ENCODE measurements at regions not wholly inside any gene's neighbourhood (a gene's known extent, or its start where the extent isn't known, plus 50 kb on each side); places are given as distances from the start of the nearest gene placed in this dataset.

DNA sequence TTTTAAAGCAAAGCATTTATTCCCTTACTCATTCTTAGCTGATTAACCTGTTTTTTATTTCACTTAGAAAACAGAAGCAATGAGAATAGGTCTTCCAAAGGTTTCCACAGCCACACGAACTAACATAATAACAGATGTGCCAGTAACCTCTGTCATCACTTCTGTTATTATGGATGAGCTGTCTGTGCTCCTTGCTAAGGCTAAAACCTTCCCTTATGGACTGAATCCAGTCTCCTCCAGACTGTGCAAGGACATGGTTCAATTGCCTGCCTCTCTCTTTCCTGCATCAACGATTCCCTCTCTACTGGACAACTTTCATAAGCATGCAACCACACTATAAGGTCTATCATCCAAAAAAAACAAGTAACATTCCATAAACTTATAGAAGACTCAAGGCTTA is 1446.2 kb downstream of the MAT2B start:
- no peak for DNase-seq

DNA sequence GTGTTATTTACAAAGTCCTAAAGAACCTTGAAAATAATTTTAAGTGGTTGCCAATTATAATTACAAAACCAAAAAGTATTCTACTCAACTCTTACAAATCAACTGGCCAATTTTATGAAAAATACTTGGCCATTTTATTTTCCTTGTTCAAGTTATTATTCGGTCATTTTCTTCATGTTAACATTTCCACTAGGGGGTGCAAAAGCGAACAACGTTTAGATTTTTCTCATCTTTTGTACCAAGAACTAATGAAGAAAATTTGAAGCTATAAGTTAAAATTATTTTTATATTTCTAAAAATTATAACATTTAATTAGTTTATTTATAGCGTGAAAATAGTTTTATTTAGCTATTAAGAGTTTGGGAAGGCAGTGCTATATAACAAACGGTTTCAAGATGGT is 1453.3 kb downstream of the MAT2B start:
- DNase-seq, result no peak

DNA sequence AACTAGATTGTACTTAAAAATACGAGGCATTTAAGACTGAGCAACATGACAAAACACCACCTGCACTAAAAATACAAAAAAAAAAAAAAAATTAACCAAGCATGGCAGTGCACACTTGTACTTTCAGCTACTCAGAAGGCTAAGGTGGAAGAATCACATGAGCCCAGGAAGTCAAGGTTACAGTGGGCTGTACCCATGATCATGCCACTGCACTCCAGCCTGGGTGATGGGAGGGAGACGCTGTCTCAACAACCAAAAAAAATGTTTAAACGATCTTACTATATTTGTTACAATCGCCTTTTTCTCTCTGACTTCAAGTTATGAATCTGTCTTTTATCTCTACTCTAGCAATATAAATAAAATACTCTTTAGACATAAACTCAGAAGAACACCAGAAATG is 1454.3 kb downstream of the MAT2B start:
- DNase-seq, result no peak

DNA sequence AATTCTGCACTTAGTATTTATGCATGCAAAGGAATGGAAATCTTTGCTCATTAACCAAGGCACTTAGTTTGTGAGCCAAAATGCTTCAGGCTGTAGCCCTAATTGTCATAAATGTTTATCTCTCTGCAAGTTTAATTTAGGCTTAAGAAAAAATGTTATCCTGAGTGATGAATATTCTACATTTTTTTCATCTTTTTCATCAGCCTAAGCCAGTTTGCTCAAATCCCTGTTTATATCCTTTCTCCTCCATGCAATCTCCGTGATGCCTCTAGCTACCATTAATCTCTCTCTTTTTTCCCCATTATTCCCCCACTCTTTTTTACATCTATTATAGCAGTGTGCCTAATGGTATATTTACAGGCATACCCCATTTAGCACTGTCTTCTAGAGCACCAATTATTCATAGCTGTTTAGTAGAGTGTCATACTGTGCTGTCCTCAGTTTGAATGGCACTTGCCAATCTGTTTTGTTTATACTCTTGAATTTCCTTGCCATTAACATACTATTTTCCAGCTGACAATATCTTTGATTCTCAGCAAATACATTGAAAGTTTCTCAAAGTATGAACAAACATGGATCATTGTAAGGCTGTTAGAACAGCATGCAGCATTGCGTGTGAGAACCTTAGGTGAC is 1457.0 kb downstream of the MAT2B start:
- no peak for DNase-seq

DNA sequence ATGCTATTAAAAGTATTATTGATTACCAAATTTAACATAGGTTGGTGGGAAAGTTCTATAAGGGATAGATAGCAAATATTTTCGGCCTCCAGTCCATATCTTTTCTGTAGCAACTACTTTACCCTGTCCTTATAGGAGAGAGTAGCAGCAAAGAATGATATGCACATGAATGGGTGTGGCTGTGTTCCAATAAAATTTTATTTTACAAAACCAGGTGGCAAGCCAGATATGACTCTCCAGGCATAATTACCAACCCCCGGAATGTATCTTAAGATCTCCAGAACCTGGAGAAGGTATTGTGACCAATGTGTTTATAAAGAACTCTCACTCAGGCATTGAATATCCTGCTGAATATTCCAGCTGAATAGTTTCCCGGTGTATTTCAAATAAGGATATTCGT is 1461.2 kb downstream of the MAT2B start:
- no peak for DNase-seq

DNA sequence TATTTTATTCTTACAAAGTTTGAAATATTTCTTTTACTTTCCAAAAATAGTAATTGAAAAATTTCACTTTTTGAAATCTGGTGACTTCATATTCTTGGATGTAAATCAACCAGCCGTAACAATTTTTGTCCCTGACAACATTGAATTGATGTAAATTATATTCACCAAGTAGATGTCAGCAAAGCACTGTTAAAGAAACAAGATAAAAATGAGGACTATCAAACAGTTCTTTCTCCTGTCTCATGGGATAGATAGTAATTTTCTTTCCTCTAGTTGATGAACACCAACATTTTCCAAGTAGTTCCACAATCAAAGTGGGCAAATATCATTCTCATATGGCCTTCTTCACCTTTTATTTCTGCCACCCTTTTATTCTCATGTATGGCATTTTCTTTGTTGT is 1461.9 kb downstream of the MAT2B start:
- DNase-seq, result no peak

DNA sequence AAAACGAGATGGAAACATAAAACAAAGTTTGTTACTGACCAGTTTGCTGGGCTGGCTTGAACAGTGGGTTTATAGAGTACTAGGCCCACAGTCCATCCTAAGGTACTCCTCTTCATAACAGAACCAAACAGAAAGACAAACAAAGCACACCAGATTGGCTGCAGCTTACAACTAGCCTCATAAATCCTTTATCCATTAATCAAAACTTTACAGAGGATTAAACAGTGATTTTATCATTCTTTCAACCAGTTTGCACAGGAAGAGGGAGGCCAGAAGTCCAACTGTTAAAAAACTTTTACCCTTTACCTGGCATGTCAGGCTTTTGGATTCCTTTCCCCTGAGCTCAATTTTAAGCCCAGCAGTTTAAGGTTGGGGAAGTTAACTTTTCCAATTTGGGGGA is 1467.6 kb downstream of the MAT2B start:
- no peak for DNase-seq

DNA sequence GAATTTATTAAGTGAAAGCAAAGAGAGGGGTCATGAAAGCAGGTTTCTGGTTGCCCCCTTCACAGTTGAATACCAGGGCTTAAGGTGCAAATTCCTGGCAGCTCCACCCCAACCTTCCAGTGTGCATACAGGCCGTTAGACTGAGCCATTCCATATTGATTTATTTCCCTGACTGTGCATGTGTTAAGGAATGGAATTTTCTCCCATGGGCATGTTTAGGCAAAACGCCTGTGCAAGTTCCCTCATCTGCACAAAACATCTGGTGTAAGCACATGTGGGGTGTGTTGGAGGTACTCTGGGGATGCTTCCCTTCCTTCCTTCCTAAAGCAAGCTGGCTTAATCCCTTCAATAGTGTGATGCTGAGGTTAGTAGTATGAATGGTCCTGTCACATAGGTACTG is 1470.6 kb downstream of the MAT2B start:
- DNase-seq, result no peak

DNA sequence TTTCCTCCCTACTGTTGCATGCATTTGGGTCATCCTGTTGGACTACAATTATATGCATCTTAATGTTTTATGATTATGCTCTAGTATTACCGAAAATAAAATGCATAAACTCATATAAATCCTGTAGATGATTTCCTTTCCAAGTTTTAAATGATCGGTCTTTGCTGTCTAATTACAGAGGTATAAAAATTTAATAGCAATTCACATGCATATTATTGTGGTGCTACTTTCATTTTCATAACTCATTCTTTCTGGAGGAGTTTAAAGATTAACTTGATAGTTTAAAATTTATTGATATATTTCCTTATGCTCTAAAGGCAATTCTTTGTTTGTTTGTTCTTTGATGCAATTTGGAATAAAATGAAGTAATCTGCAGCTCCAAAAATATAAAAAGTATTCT is 1475.1 kb downstream of the MAT2B start:
- DNase-seq, result no peak

DNA sequence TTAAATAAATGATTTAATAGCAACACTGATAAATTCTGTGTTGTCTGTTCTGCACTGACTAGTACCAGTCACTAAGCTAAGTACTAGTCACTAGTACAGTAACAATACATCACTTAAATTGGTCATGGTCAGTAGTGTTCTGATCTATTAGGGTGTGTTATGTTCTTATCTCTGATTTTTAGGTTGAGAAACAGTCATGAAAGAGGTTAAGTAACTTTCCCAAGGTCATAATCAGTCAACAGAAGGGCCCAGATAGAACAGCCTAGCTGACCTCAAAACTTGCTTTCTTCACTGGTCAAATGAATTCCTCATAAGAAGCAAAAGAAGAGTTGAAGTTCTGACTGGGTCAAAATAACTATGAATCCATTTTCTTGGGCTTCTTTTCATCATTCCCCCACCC is 1492.7 kb downstream of the MAT2B start:
- DNase-seq, result no peak

DNA sequence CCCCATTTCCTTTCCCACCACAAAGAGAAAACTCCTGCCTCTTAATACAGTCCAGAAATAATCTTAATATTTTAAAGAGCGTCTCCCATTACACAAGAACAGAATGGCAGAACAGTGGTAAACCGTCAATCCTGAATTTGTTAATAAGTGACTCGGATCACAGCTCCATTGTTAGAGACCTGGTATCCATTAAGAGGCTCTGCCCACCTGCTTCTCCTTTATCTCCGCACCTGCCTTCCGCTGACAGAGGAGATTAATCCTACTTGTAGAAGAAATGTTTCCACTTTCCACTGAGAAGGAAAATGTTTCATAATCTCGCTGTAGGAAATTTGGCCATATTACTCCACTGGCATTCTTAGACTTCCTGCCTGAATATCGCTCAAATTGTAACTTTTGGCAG is 1493.2 kb downstream of the MAT2B start:
- no peak for DNase-seq

DNA sequence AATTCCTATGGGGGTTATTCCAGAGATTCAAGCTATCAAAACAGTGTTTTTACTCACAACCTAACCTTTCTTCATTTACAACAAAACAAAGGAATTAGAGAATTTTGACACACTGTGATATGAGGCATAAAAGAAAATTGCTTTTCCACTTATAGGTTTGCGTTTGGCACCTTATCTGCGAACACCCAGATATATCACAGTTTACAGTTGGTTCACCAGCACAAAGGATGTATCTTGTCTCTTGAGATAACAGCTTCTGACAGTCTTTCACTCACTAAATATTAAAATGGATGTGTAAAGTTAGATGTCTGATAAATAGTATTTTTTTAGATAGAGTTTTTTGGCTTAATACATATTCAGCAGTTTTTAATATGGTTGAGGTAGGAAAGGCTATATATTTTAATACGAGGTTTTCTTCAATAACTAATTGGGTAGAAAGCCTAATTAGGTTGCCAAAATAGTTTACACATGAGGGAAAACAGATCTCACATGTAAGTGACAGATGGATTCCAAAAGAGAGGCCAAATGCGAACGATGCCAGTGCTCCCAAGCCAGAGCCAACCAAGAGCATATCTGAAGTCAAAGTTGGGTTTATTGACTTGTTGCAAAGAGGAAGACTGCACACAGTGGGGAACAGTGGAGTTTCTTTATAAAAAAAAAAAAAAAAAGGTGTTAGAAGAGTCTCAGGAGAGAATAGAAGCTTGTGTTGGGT is 1495.2 kb downstream of the MAT2B start:
- DNase-seq, result no peak

DNA sequence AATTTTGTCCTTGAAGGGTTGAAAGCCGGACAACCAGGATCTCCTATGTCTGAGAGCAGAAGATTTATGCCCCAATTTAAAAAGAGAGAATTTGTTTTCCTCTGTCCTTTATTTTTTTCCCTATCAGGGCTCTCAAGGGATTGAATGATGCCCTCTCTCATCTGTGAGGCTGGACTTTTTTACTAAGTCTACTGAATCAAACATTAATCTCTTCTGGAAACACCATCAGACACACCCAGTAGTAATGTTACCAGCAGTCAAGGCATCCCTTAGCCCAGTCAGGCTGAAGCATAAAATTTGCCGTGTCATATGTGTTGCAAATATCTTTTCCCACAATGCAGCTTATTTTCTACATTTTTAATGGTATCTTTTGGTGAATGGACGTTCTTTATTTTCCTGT is 1497.9 kb downstream of the MAT2B start:
- no peak for DNase-seq

DNA sequence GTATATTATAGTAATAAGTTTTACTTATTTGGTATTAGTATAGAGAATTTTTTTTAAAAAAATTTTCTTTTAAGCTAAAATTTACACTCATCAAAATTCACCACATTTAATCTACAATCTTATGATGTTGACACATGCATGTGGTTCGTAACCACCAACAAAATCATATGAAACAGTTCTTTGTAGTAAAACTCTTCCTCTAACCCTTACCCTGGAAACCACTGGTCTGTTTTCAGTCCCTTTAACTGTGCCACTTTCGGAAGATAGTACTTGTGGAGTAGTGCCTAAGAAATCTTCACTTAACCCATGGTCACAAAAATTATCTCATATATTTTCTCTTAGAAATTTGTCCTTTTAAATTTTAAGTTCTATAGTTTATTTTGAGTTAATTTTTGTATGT is 1498.8 kb downstream of the MAT2B start:
- no peak for DNase-seq

DNA sequence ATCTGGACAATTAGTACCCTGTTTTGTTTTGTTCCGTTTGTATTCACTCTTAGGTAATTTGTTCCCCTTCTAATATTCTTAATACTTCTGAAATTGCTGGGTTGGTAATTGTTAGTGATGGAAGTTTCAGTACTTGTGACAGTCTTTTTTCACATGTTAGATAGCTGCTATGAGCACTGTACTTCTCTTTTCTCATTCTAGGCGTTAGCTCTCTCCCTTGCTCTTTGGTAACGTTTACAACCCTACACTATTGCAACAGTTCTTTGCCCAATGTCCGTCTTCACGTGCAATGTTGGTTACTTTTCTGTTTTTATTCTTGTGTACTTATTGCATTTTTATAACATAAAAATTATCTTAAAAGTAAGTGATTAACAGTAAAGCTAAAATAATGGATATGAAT is 1509.0 kb downstream of the MAT2B start:
- DNase-seq, result no peak

DNA sequence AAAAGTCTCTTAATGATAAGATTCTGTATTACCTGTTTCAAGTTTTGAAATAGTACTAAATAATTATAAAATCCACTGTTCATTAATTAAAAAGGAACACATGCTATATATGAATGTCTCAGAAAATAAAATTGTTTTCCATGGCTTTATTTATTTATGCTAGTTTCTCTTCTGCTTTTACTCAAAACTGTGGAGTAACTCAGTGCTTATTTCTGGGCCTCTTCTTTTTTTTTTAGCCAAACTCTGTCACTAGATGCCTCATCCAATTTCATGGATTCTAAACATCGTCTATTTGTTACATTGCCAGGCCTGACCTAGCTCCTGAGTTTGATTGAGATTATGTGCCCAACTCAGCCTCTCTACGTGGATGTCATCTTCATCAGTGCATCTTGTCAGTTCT is 1509.7 kb downstream of the MAT2B start:
- no peak for DNase-seq

DNA sequence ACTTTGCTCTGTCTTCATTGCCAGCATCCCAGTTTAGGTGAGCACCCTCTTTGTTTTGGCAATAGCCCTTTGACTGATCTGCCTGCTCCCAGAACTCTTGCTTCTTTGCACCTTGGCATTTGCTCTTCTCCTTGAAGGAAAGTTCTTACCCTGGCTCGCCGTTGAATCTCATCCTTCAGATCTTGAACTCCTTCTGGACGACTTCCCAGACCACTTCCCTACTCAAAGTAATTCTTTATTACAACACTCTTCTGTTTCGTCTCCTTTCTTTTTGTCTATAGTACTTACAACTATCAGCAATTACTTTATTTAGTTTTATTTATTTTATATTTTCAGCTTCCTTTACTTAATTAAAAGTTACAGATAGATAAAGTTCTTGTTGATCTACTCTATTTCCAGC is 1510.1 kb downstream of the MAT2B start:
- no peak for DNase-seq

DNA sequence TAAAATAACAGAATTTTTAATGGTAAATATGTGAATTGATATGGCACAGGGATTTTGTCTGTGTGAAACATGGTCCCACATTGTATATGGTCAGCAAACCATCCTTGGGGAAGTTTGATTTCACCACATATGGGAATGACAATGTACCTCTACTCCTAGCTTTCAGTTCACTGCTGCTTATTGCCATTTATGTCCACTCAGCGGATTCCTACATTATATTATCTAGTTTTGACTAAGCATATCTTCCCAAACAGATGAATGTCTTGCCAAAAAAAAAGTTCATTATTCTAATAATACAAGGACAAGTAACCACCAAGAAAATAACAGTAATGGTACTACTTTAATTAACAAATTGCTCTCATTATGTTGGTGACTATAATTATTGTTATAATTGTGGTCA is 1521.6 kb downstream of the MAT2B start:
- no peak for DNase-seq

DNA sequence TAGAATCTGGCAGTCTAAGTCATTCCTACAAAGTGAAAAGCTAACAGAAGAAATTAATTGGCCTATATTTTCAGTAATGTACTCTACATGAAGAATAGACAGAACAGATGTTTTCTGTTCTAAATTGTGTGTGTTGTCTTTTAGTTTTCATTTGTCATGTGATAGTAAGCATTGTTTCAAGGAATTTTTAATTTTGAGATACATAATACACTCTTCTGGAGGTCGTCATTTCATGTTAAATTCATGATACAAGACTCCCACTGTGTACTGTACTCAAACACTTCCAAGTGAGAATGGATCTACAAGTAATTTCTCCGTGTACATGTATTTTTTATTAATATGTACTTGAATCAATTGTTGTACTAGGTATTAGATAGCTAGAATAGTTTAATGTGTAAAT is 1522.9 kb downstream of the MAT2B start:
- no peak for DNase-seq

DNA sequence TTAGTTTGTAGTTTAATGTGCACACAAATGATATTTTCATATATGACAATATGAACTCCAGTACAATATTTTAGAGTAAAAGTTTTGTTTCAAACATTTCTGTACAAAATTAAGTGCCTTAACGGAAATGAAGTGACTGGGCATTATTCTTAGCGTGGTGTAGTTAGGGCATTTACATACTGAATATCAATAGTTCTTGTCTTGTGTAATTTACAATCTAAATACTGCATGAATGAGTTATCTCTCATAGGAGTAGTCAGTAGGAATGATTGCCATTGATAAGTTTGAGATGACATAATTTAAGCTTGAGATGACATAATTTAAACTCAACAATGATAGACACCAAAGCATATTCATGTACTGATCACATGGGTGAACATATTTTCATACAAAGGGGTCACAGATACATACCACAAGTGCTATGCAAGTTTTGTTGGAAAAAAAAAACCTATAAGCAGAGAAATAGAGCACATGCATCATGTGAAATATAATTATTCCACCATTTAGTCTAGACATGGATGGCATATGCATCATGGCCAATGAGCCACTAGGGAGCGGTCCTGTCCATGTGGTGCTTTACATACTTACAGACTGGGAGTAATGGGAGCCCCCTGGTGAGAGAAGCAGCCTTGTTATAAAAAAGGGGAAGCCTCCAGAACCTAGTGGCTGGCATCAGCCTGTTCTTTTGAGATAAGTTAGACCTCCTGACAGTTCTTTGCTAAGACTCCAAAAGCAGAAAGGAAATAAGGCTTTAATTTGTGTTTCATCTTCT is 1523.9 kb downstream of the MAT2B start:
- no peak for DNase-seq

DNA sequence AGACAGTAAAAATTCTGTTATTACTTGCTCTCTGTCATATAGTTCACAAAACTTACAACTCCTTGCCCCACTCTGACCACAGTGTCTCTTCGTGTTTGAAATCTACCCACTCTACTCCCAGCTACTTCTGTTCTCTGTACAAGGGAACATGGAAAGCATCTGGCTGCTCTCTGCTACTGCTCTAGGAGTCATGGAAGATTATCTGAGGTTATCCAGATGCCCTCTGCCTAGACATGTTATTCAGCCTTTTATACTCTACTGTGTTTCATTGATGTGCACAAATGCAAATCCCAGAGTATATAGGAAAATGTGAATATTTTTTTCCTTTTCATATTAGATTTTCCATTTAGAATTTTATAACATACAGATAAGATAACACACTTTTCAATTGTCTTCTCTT is 1525.6 kb downstream of the MAT2B start:
- DNase-seq, result no peak

DNA sequence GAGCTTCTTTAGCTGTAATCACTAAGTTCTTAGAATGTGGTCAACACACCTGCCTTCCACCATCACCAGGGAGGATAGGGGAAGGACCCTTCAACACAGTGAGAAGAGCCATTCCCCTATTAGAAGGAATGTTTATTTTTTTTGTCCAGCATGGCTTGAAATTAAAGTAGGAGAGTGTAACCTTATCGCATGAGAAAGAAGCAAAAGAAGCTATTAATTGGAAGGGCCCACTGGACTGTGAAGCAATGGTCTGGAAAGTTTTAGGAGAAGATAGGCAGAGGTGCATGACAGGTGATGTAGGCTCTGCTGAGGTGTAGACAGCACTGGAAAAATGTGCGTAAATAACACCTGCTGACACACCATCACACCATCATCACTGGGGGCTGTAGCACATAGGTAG is 1526.0 kb downstream of the MAT2B start:
- no peak for DNase-seq

DNA sequence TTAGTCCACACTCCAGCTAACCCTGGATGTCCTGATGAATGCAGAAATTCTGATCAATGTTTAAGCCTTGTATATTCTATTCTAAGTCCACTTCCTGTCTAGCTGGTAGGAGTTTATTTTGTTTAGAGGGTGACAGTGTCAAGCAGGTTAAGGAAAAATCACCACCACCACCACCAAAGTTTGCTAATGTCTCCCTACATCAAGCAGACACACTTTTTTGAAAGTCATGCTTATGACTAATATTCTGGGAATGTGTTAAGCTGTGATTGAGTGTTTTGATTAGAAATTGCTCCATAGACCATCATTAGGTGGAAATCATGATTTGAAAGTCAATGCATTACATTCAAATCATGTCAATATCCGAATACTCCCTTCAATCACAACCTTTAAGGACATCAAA is 1530.1 kb downstream of the MAT2B start:
- no peak for DNase-seq

DNA sequence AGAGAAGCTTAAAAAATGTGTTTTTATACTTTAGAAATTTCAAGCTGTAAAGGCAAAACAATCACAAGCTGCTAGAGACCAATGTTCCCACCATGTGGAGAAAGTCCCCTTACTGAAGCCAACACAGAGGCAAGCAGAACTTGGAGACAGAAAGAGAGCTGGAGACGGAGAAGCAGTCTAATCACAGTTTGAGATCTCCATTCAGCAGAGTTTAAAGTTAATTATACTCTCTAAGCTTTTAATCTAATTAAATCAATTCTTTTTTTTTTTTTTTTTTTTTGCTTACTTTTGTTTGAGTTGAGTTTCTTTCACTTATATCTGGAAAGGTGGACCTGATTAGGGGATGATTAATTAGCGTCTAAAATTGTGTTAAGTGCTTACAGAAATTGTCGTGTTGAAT is 1534.3 kb downstream of the MAT2B start:
- DNase-seq, result no peak

Measured in NCI-H1048 (cell line).